OCI-LY1 (cell line): ENCODE measurements at regions not wholly inside any gene's neighbourhood (a gene's known extent, or its start where the extent isn't known, plus 50 kb on each side); places are given as distances from the start of the nearest gene placed in this dataset.

Experiments
- H2AFZ ChIP-seq: fragments of 200-600 bp; sonication (generic), shearing (Covaris generic); 2 replicates; pipeline ENCODE4 v1.6.0; 2014; ENCODE audit warnings: antibody characterized with exemption, mild to moderate bottlenecking, low read length
- H3F3A ChIP-seq: fragments of 200-600 bp; sonication (generic), shearing (Covaris generic); 2 replicates; pipeline ENCODE4 v1.6.0; 2014; ENCODE audit warnings: mild to moderate bottlenecking, antibody characterized with exemption, low read length, moderate library complexity; ENCODE audit not compliant: insufficient read depth
- H3K27ac ChIP-seq: fragments of 200-600 bp; sonication (generic); 2 replicates; pipeline ENCODE4 v1.5.1; 2014; ENCODE audit warnings: low read length, mixed run types, mild to moderate bottlenecking, low read depth; ENCODE audit not compliant: poor library complexity, severe bottlenecking
- H3K27me3 ChIP-seq: fragments of 200-600 bp; sonication (generic); 2 replicates; pipeline ENCODE4 v1.6.0; 2014; ENCODE audit warnings: antibody characterized with exemption, mild to moderate bottlenecking, low read length, moderate library complexity; ENCODE audit not compliant: insufficient read depth
- H3K36me3 ChIP-seq: fragments of 200-600 bp; sonication (generic); 2 replicates; pipeline ENCODE4 v1.6.1; 2014; ENCODE audit warnings: mild to moderate bottlenecking, antibody characterized with exemption, low read length, moderate library complexity, mixed read lengths; ENCODE audit not compliant: insufficient read depth
- H3K4me1 ChIP-seq: fragments of 200-600 bp; sonication (generic); 2 replicates; pipeline ENCODE4 v1.5.1; 2014; ENCODE audit warnings: mild to moderate bottlenecking, low read length, moderate library complexity; ENCODE audit not compliant: insufficient read depth, severe bottlenecking
- H3K4me2 ChIP-seq: fragments of 200-600 bp; sonication (generic), shearing (Covaris generic); 2 replicates; pipeline ENCODE4 v1.6.1; 2014; ENCODE audit warnings: low read length
- H3K4me3 ChIP-seq: fragments of 200-600 bp; sonication (generic); 2 replicates; pipeline ENCODE4 v1.5.1; 2014; ENCODE audit warnings: low read length, low read depth, mild to moderate bottlenecking, mixed read lengths; ENCODE audit not compliant: poor library complexity, severe bottlenecking
- H3K79me2 ChIP-seq: fragments of 200-600 bp; shearing (Covaris generic); 2 replicates; pipeline ENCODE4 v1.6.1; 2016; ENCODE audit warnings: mixed run types, low read length, mixed read lengths; ENCODE audit not compliant: insufficient read depth
- H3K9ac ChIP-seq: fragments of 200-600 bp; sonication (generic), shearing (Covaris generic); 2 replicates; pipeline ENCODE4 v1.6.1; 2014; ENCODE audit warnings: mild to moderate bottlenecking, low read length, mixed read lengths
- H3K9me2 ChIP-seq: fragments of 200-600 bp; sonication (generic), shearing (Covaris generic); 2 replicates; pipeline ENCODE4 v1.6.1; 2014; ENCODE audit warnings: low read depth, mild to moderate bottlenecking, low read length, mixed read lengths
- H3K9me3 ChIP-seq: fragments of 200-600 bp; shearing (Covaris generic); 2 replicates; pipeline ENCODE4 v1.6.1; 2014; ENCODE audit warnings: low read length, mixed read lengths
- H4K20me1 ChIP-seq: fragments of 200-600 bp; sonication (generic), shearing (Covaris generic); 2 replicates; pipeline ENCODE4 v1.6.0; 2016; ENCODE audit warnings: mild to moderate bottlenecking, low read length; ENCODE audit not compliant: insufficient read depth
- CTCF ChIP-seq: fragments of 200-600 bp; sonication (generic), shearing (Covaris generic); IDR thresholded peaks from 2 replicates; pipeline ENCODE4 v1.5.1; 2017; ENCODE audit warnings: mild to moderate bottlenecking, antibody characterized with exemption, low read length, moderate library complexity, mixed read lengths
- EZH2 ChIP-seq: fragments of 200-600 bp; sonication (generic), shearing (Covaris generic); IDR thresholded peaks from 2 replicates; pipeline ENCODE4 v1.8.0; 2017; ENCODE audit warnings: borderline replicate concordance, mixed run types, mild to moderate bottlenecking, antibody characterized with exemption, low read length, moderate library complexity, mixed read lengths

- H3K9ac ChIP-seq: no peak overlapping the region
- no peaks in the 10 kb centered on the region for H4K20me1 ChIP-seq
- no peak overlapping the region for H3K27ac ChIP-seq
- no peaks in the 10 kb centered on the region for H3K27me3 ChIP-seq
- H3K36me3 ChIP-seq: no peaks in the 10 kb centered on the region
- no peaks in the 10 kb centered on the region for H3K9me3 ChIP-seq
- no peak overlapping the region for H2AFZ ChIP-seq
- H3F3A ChIP-seq: no peaks in the 10 kb centered on the region
- no peaks in the 10 kb centered on the region for H3K9me2 ChIP-seq
- no peak overlapping the region for H3K4me3 ChIP-seq
- no peak for TF ChIP-seq CTCF
- TF ChIP-seq EZH2: no peak
- H3K4me2 ChIP-seq: no peak overlapping the region
- no peaks in the 10 kb centered on the region for H3K4me1 ChIP-seq
- H3K79me2 ChIP-seq: no peaks in the 10 kb centered on the region
Measured at GRCh38 chr4:138665851-138666250, 349.7 kb upstream of the NOCT start.

GRCh38 chr4:138663883-138664282, 351.7 kb upstream of the NOCT start:
- no peaks in the 10 kb centered on the region for H3K9me3 ChIP-seq
- no peaks in the 10 kb centered on the region for H3K79me2 ChIP-seq
- H3K27me3 ChIP-seq: no peaks in the 10 kb centered on the region
- no peaks in the 10 kb centered on the region for H3K36me3 ChIP-seq
- no peak overlapping the region for H3K27ac ChIP-seq
- H3K9me2 ChIP-seq: no peaks in the 10 kb centered on the region
- H4K20me1 ChIP-seq: no peaks in the 10 kb centered on the region
- no peak overlapping the region for H3K4me2 ChIP-seq
- TF ChIP-seq EZH2: no peak
- TF ChIP-seq CTCF: no peak
- H3K4me3 ChIP-seq: no peak overlapping the region
- H2AFZ ChIP-seq: no peak overlapping the region
- H3F3A ChIP-seq: no peaks in the 10 kb centered on the region
- no peaks in the 10 kb centered on the region for H3K4me1 ChIP-seq
- H3K9ac ChIP-seq: no peak overlapping the region

GRCh38 chr4:138659812-138660316, 355.7 kb upstream of the NOCT start:
- Histone ChIP-seq H3K9me3 (no peaks in the 10 kb centered on the region), H3F3A (no peaks in the 10 kb centered on the region), H3K4me2 (no peak overlapping the region), H3K27me3 (no peaks in the 10 kb centered on the region), H3K4me1 (no peaks in the 10 kb centered on the region), H3K79me2 (no peaks in the 10 kb centered on the region), H3K27ac (no peak overlapping the region), H3K4me3 (no peak overlapping the region), H4K20me1 (no peaks in the 10 kb centered on the region), H3K36me3 (no peaks in the 10 kb centered on the region), H3K9me2 (no peaks in the 10 kb centered on the region), H3K9ac (no peak overlapping the region), H2AFZ (no peak overlapping the region)
- TF ChIP-seq CTCF (no peak), EZH2 (no peak)
